HG02610 (cell line): ENCODE measurements at regions not wholly inside any gene's neighbourhood (a gene's known extent, or its start where the extent isn't known, plus 50 kb on each side); places are given as distances from the start of the nearest gene placed in this dataset.
"Not testable (repeated sequence)": the region's sequence is repeated elsewhere in the genome, so short reads cannot be mapped to it uniquely, and the experiment has no call there.

Source experiments
- ATAC-seq: cut with Tn5 transposase; IDR thresholded peaks from one replicate; pipeline ENCODE4 v1.9.1; 2021; ENCODE audit warnings: mild to moderate bottlenecking, moderate library complexity; ENCODE audit not compliant: unreplicated experiment

- ATAC-seq, result no peak
Measured at GRCh38 chrX:5314148-5314547, 914.5 kb downstream of the NLGN4X start.

- ATAC-seq, result no peak
Measured at GRCh38 chrX:5307416-5307815, 921.3 kb downstream of the NLGN4X start.

GRCh38 chrX:5306654-5307121 is 922.0 kb downstream of the NLGN4X start:
- no peak for ATAC-seq

GRCh38 chrX:5305452-5305851 is 923.2 kb downstream of the NLGN4X start:
- ATAC-seq, result no peak

GRCh38 chrX:5295004-5295403 is 933.7 kb downstream of the NLGN4X start:
- no peak for ATAC-seq

- no peak for ATAC-seq
Measured at GRCh38 chrX:5290635-5291034, 938.0 kb downstream of the NLGN4X start.

- ATAC-seq, result not testable (repeated sequence)
Measured at GRCh38 chrX:5289949-5290348, 938.7 kb downstream of the NLGN4X start.

- ATAC-seq, result no peak
Measured at GRCh38 chrX:5278908-5279307, 949.8 kb downstream of the NLGN4X start.

GRCh38 chrX:5265324-5265850 is 963.3 kb downstream of the NLGN4X start:
- ATAC-seq, result no peak

DNA sequence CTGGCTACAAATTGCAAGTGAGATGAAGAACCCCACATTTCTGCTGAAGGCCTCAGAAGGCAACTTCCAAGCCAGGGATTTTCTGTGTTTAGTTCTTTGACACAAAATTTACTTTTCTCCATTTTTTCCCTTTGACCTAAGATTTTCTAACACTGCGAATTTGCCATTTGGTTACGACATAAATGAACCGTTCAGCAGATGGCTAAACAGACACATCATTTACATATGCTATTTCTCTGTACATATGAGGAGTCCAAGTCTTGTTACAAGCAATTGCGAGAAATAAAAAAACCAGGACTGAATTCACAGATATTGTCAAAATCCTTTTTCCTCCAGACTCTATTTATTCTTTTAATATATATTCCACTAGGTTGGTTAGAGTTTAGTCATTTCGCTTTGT is 978.6 kb downstream of the NLGN4X start:
- no peak for ATAC-seq

- ATAC-seq, result no peak
Measured at GRCh38 chrX:5242091-5242790, 986.4 kb downstream of the NLGN4X start.

- no peak for ATAC-seq
Measured at GRCh38 chrX:5236749-5237148, 991.9 kb downstream of the NLGN4X start.

DNA sequence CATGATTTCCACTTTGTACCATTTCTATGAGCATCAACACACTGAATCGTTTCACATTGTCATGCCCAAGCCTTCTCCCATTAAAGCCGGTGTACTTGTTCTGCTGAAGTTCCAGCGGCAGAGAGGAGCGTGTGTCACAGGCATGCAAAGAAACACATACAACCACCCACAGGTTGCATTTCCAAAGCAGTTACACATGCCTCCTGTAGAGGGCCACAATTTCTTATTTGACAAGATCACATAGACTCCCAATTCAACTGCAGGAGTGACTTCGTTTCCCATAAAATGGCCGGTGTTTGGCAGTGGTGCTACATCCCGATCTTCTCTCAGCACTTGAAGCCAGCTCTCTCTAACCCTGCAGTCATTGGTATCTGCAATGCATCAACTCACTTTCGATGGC is 992.6 kb downstream of the NLGN4X start:
- ATAC-seq, result no peak

- ATAC-seq, result no peak
Measured at GRCh38 chrX:5233830-5234229, 994.8 kb downstream of the NLGN4X start.

DNA sequence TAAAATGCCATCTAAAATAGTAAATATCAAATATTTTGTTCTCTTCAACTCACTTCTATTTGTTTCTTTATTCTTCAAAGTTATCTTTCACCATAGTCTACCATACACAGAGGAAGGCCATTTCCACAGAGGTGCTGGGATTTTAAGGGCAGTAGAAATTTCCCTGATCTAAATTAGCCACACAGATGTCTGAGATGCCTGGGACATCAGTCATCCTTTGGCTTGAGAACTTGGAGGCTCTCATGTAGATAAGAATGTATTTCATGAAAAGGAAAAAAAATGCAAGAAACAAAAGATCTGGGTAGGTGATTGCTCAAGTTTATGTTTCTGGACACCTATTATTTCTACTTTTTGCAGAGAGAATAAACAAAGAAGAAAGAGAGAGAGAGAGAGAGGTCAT is 1008.2 kb downstream of the NLGN4X start:
- no peak for ATAC-seq

- no peak for ATAC-seq
Measured at GRCh38 chrX:5194806-5195205, 1033.9 kb downstream of the NLGN4X start.

DNA sequence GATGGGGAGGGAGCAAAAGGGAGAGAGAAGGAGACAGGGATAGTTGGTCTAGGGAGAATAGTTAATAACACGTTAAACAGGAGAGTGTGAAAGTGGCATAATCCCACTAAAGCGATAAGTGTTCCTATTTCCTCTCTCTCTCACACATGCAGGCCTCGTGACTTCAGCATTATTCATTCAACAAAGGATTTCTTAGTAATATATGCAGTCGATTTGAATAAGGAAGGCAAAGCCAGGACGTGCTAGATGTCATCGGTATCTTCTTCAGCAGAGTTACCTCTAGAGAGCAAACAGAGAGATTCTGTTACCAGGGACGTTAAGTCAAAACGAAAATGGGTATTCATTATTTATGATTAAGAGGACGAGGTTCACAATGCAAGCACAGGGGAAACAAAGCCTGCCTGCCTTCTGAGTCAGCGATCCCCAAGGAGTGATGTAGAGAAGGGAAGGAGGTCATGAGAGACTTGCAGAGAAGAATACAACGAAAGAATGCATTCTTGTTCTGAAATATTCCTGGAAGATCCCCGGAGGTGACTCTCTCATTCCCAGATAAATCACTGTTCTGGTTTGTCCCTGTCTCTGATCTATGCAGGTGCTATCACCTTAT is 1048.4 kb downstream of the NLGN4X start:
- ATAC-seq, result no peak

- no peak for ATAC-seq
Measured at GRCh38 chrX:5176766-5177165, 1051.9 kb downstream of the NLGN4X start.

- no peak for ATAC-seq
Measured at GRCh38 chrX:5163663-5164062, 1065.0 kb downstream of the NLGN4X start.

- no peak for ATAC-seq
Measured at GRCh38 chrX:5155301-5155700, 1073.4 kb downstream of the NLGN4X start.

GRCh38 chrX:5145957-5146356 is 1082.7 kb downstream of the NLGN4X start:
- no peak for ATAC-seq

- ATAC-seq, result no peak
Measured at GRCh38 chrX:5142644-5143043, 1086.0 kb downstream of the NLGN4X start.
